ENCODE measurements at regions not wholly inside any gene's neighbourhood (a gene's known extent, or its start where the extent isn't known, plus 50 kb on each side); places are given as distances from the start of the nearest gene placed in this dataset.

- DNase-seq, result no peak
Observed at GRCh38 chr7:42485301-42485766, 248.3 kb upstream of the GLI3 start.

GRCh38 chr7:42483886-42484285 lies 246.9 kb upstream of the GLI3 start:
- no peak for DNase-seq

- DNase-seq, result no peak
Observed at GRCh38 chr7:42479816-42480633, 243.0 kb upstream of the GLI3 start.

GRCh38 chr7:42479452-42479815 lies 242.4 kb upstream of the GLI3 start:
- no peak for DNase-seq

- DNase-seq, result no peak
Observed at GRCh38 chr7:42478717-42479116, 241.7 kb upstream of the GLI3 start.

GRCh38 chr7:42476255-42476654 lies 239.2 kb upstream of the GLI3 start:
- no peak for DNase-seq

- no peak for DNase-seq
Observed at GRCh38 chr7:42475082-42475481, 238.1 kb upstream of the GLI3 start.

GRCh38 chr7:42473099-42473498 lies 236.1 kb upstream of the GLI3 start:
- no peak for DNase-seq

GRCh38 chr7:42471573-42472174 lies 234.7 kb upstream of the GLI3 start:
- no peak for DNase-seq

- DNase-seq, result no peak
Observed at GRCh38 chr7:42469341-42469740, 232.3 kb upstream of the GLI3 start.

- no peak for DNase-seq
Observed at GRCh38 chr7:42468471-42468870, 231.5 kb upstream of the GLI3 start.

GRCh38 chr7:42461537-42461936 lies 224.5 kb upstream of the GLI3 start:
- no peak for DNase-seq

- DNase-seq, result no peak
Observed at GRCh38 chr7:42460933-42461332, 223.9 kb upstream of the GLI3 start.

GRCh38 chr7:42460148-42460547 lies 223.1 kb upstream of the GLI3 start:
- no peak for DNase-seq

GRCh38 chr7:42457663-42458062 lies 220.7 kb upstream of the GLI3 start:
- no peak for DNase-seq

- DNase-seq, result no peak
Observed at GRCh38 chr7:42456756-42457276, 219.8 kb upstream of the GLI3 start.

GRCh38 chr7:42456267-42456666 lies 219.3 kb upstream of the GLI3 start:
- DNase-seq, result no peak

GRCh38 chr7:42453931-42454361 lies 216.9 kb upstream of the GLI3 start:
- no peak for DNase-seq

GRCh38 chr7:42452356-42452755 lies 215.3 kb upstream of the GLI3 start:
- no peak for DNase-seq

GRCh38 chr7:42449431-42449830 lies 212.4 kb upstream of the GLI3 start:
- DNase-seq, result no peak

GRCh38 chr7:42448901-42449300 lies 211.9 kb upstream of the GLI3 start:
- no peak for DNase-seq

- no peak for DNase-seq
Observed at GRCh38 chr7:42445691-42446090, 208.7 kb upstream of the GLI3 start.

GRCh38 chr7:42440951-42441350 lies 203.9 kb upstream of the GLI3 start:
- DNase-seq, result no peak

GRCh38 chr7:42432644-42433043 lies 195.6 kb upstream of the GLI3 start:
- DNase-seq, result no peak

Data from NCI-H345 (cell line).